ENCODE measurements at regions not wholly inside any gene's neighbourhood (a gene's known extent, or its start where the extent isn't known, plus 50 kb on each side); places are given as distances from the start of the nearest gene placed in this dataset.

GRCh38 chr19:31511098-31511497 is 161.9 kb upstream of the TSHZ3 start:
- no peak overlapping the region for H3K27ac ChIP-seq
- TF ChIP-seq CTCF (IDR thresholded peaks at IDR 0.05) (no peak), POLR2A (IDR thresholded peaks at IDR 0.05) (no peak)
- no peaks in the 10 kb centered on the region for H3K4me1 ChIP-seq
- intact Hi-C loops (cut with DNase I; ENCODE audit: low total_unique reads), result no loop called here
- H3K36me3 ChIP-seq (ENCODE audit: low read depth, missing control alignments), result no peaks in the 10 kb centered on the region
- H3K9me3 ChIP-seq, result no peaks in the 10 kb centered on the region
- no peak overlapping the region for H3K4me3 ChIP-seq
- no peaks in the 10 kb centered on the region for H3K27me3 ChIP-seq
- DNase-seq, result no peak
- 84 to 90% methylated on average over 3 of the region's 3 CpGs for WGBS, 2 donors

- WGBS, 2 donors, result 91 to 92% methylated on average over 5 of the region's 5 CpGs
- H3K36me3 ChIP-seq (ENCODE audit: low read depth, missing control alignments), result no peaks in the 10 kb centered on the region
- DNase-seq, result no peak
- no peaks in the 10 kb centered on the region for H3K9me3 ChIP-seq
- H3K4me3 ChIP-seq, result no peak overlapping the region
- no peak overlapping the region for H3K27ac ChIP-seq
- TF ChIP-seq CTCF (IDR thresholded peaks at IDR 0.05), result no peak
- no peak for TF ChIP-seq POLR2A (IDR thresholded peaks at IDR 0.05)
- H3K27me3 ChIP-seq, result no peaks in the 10 kb centered on the region
- no peaks in the 10 kb centered on the region for H3K4me1 ChIP-seq
- intact Hi-C loops (cut with DNase I; ENCODE audit: low total_unique reads), result no loop called here
Observed at GRCh38 chr19:31511696-31512095, 162.5 kb upstream of the TSHZ3 start.

- no peaks in the 10 kb centered on the region for H3K9me3 ChIP-seq
- H3K27me3 ChIP-seq, result no peaks in the 10 kb centered on the region
- DNase-seq, result no peak
- intact Hi-C loops (cut with DNase I; ENCODE audit: low total_unique reads), result no loop called here
- H3K36me3 ChIP-seq (ENCODE audit: low read depth, missing control alignments), result no peaks in the 10 kb centered on the region
- H3K4me1 ChIP-seq, result no peaks in the 10 kb centered on the region
- no peak for TF ChIP-seq POLR2A (IDR thresholded peaks at IDR 0.05)
- TF ChIP-seq CTCF (IDR thresholded peaks at IDR 0.05), result no peak
- 58 to 94% methylated on average over 5 to 10 of the region's 10 CpGs for WGBS, 2 donors
- no peak overlapping the region for H3K4me3 ChIP-seq
- no peak overlapping the region for H3K27ac ChIP-seq
Observed at GRCh38 chr19:31512181-31512970, 163.1 kb upstream of the TSHZ3 start.

- no peaks in the 10 kb centered on the region for H3K27me3 ChIP-seq
- H3K27ac ChIP-seq, result no peak overlapping the region
- H3K36me3 ChIP-seq (ENCODE audit: low read depth, missing control alignments), result no peaks in the 10 kb centered on the region
- WGBS, 2 donors, result 87 to 88% methylated on average over 13 of the region's 13 CpGs
- TF ChIP-seq POLR2A (IDR thresholded peaks at IDR 0.05) (no peak), CTCF (IDR thresholded peaks at IDR 0.05) (no peak)
- no peaks in the 10 kb centered on the region for H3K4me1 ChIP-seq
- intact Hi-C loops (cut with DNase I; ENCODE audit: low total_unique reads), result no loop called here
- no peaks in the 10 kb centered on the region for H3K9me3 ChIP-seq
- no peak for DNase-seq
- H3K4me3 ChIP-seq, result no peak overlapping the region
Observed at GRCh38 chr19:31513841-31514240, 164.6 kb upstream of the TSHZ3 start.

- WGBS, 2 donors, result 67 to 75% methylated on average over 18 of the region's 18 CpGs
- intact Hi-C loops (cut with DNase I; ENCODE audit: low total_unique reads), result no loop called here
- no peak for DNase-seq
- no peaks in the 10 kb centered on the region for H3K27me3 ChIP-seq
- H3K4me1 ChIP-seq, result no peaks in the 10 kb centered on the region
- H3K4me3 ChIP-seq, result no peak overlapping the region
- H3K27ac ChIP-seq, result no peak overlapping the region
- no peaks in the 10 kb centered on the region for H3K9me3 ChIP-seq
- TF ChIP-seq CTCF (IDR thresholded peaks at IDR 0.05) (no peak), POLR2A (IDR thresholded peaks at IDR 0.05) (no peak)
- H3K36me3 ChIP-seq (ENCODE audit: low read depth, missing control alignments), result no peaks in the 10 kb centered on the region
Observed at GRCh38 chr19:31515931-31516330, 166.7 kb upstream of the TSHZ3 start.
